ENCODE measurements at regions not wholly inside any gene's neighbourhood (a gene's known extent, or its start where the extent isn't known, plus 50 kb on each side); places are given as distances from the start of the nearest gene placed in this dataset.

- no peak overlapping the region for H3K27ac ChIP-seq
- no peaks in the 10 kb centered on the region for H3K36me3 ChIP-seq
- no peak for DNase-seq
- no peaks in the 10 kb centered on the region for H3K4me1 ChIP-seq
- no peak for TF ChIP-seq CTCF (IDR thresholded peaks at IDR 0.05)
- peaks cover 0 to 3% of the 10 kb centered on the region in 2 donors for H3K27me3 ChIP-seq
- no peak overlapping the region for H3K4me3 ChIP-seq
- intact Hi-C loops (cut with DNase I; ENCODE audit: low total_unique reads): no loop called here
- H3K9me3 ChIP-seq: no peaks in the 10 kb centered on the region
These were observed 186.0 kb upstream of the LPP start for GRCh38 chr3:187967993-187968392.

GRCh38 chr3:187968883-187969580, 184.9 kb upstream of the LPP start:
- no peaks in the 10 kb centered on the region for H3K36me3 ChIP-seq
- no peaks in the 10 kb centered on the region for H3K4me1 ChIP-seq
- no peaks in the 10 kb centered on the region for H3K9me3 ChIP-seq
- peaks cover 0 to 3% of the 10 kb centered on the region in 2 donors for H3K27me3 ChIP-seq
- no peak overlapping the region for H3K27ac ChIP-seq
- no peak for TF ChIP-seq CTCF (IDR thresholded peaks at IDR 0.05)
- peak in 1 of 2 donors; percentile 71 for DNase-seq
- no peak overlapping the region for H3K4me3 ChIP-seq
- intact Hi-C loops (cut with DNase I; ENCODE audit: low total_unique reads): no loop called here

DNA sequence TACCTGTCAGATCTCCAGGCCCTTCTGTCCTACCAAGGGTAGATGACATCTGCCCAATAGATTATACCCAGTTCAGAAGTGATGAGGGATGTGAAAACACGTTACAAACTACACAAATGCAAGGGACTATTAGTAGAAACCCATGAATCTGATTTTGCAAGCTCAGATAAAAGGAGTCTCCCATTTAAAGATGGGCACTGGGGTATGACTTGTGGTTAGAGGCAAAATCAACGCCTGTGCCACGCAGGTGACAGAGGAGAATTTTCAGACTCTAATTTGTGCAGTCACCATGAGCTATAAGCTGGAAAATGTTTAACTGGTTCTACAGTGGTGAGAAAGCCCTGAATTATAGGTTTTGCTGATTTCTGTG, 184.4 kb upstream of the LPP start:
- Histone ChIP-seq H3K27me3 (peaks cover 0 to 3% of the 10 kb centered on the region in 2 donors), H3K36me3 (no peaks in the 10 kb centered on the region), H3K27ac (no peak overlapping the region), H3K4me3 (no peak overlapping the region), H3K9me3 (no peaks in the 10 kb centered on the region), H3K4me1 (no peaks in the 10 kb centered on the region)
- DNase-seq: no peak
- intact Hi-C loops (cut with DNase I; ENCODE audit: low total_unique reads): no loop called here
- TF ChIP-seq CTCF (IDR thresholded peaks at IDR 0.05): no peak

DNA sequence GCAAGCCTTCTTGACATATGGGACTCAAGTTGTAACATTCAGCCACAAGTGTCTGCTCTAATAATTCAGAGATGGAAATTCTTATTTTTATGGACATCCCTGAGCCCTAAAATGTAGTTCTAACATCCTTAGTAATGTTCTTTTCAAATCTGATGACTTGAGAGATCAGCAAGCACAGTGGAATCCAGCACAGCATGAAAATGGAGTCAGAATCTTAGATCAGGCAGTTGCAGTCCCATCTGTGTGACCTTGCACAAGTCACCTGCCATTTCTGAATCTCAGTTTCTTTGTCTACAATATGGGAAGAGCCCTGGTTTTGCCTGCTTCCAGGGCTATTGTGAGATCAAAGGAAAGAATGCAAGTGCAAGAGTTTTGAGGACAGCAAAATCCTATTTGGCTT, 183.9 kb upstream of the LPP start:
- no peak overlapping the region for H3K27ac ChIP-seq
- no peaks in the 10 kb centered on the region for H3K9me3 ChIP-seq
- no peaks in the 10 kb centered on the region for H3K36me3 ChIP-seq
- no peaks in the 10 kb centered on the region for H3K27me3 ChIP-seq
- intact Hi-C loops (cut with DNase I; ENCODE audit: low total_unique reads): no loop called here
- no peaks in the 10 kb centered on the region for H3K4me1 ChIP-seq
- no peak for TF ChIP-seq CTCF (IDR thresholded peaks at IDR 0.05)
- H3K4me3 ChIP-seq: no peak overlapping the region
- no peak for DNase-seq

DNA sequence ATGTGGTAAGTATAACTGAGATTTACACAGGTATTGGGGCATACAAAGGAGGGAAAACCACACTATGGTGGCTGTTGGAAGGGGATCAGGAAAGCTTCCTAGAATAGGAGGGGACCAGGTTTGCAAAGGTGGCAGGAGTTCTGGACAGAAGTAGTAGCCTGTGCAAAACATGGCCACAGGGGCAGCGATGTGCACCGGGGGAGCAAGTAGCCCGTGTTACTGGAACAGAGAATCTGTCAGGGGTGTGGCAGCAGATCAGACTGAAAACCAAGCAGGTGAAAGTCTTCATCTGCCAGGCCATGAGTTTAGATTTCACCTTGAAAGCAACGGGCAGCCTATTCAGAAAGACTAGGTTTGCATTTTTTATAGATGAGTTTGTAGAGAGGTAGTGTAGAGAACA, 182.3 kb upstream of the LPP start:
- Histone ChIP-seq H3K36me3 (no peaks in the 10 kb centered on the region), H3K27me3 (no peaks in the 10 kb centered on the region), H3K4me1 (no peaks in the 10 kb centered on the region), H3K27ac (no peak overlapping the region), H3K4me3 (no peak overlapping the region), H3K9me3 (no peaks in the 10 kb centered on the region)
- DNase-seq: no peak
- no peak for TF ChIP-seq CTCF (IDR thresholded peaks at IDR 0.05)
- intact Hi-C loops (cut with DNase I; ENCODE audit: low total_unique reads): no loop called here

- no peaks in the 10 kb centered on the region for H3K9me3 ChIP-seq
- intact Hi-C loops (cut with DNase I; ENCODE audit: low total_unique reads): no loop called here
- H3K27me3 ChIP-seq: no peaks in the 10 kb centered on the region
- TF ChIP-seq CTCF (IDR thresholded peaks at IDR 0.05): no peak
- no peak for DNase-seq
- no peak overlapping the region for H3K4me3 ChIP-seq
- no peaks in the 10 kb centered on the region for H3K36me3 ChIP-seq
- no peaks in the 10 kb centered on the region for H3K4me1 ChIP-seq
- no peak overlapping the region for H3K27ac ChIP-seq
These were observed 181.5 kb upstream of the LPP start for GRCh38 chr3:187972454-187972853.
